ENCODE measurements at regions not wholly inside any gene's neighbourhood (a gene's known extent, or its start where the extent isn't known, plus 50 kb on each side); places are given as distances from the start of the nearest gene placed in this dataset.

DNA sequence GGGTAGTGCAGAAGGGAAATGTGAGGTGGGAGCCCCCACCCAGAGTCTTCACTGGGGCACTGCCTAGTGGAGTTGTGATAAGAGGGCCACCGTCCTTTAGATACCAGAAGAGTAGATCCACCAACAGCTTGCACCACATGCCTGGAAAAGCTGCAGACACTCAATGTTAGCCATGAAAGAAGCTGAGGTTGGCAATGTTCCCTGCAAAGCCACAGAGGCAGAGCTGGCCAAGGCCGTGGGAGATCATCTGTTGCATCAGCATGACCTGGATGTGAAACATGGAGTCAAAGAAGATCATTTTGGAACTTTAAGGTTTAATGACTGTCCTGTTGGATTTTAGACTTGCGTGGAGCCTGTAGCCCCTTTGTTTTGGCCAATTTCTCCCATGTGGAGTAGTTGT, 468.4 kb upstream of the FOXG1 start:
- Histone ChIP-seq H3K4me1 (ENCODE audit: control insufficient read depth, extremely low read depth, insufficient read depth, low read length) (no peaks in the 10 kb centered on the region), H4K20me1 (ENCODE audit: control insufficient read depth, extremely low read depth, insufficient read depth, low read length) (no peaks in the 10 kb centered on the region), H3K9me1 (ENCODE audit: control insufficient read depth, extremely low read depth, insufficient read depth, low read length) (no peaks in the 10 kb centered on the region), H3K9ac (ENCODE audit: control insufficient read depth, extremely low read depth, insufficient read depth, low read length) (no peak overlapping the region), H3K4me2 (ENCODE audit: control insufficient read depth, extremely low read depth, insufficient read depth, low read depth, low read length) (no peak overlapping the region), H3K9me3 (ENCODE audit: control insufficient read depth, low read depth, low read length) (peaks cover 3% of the 10 kb centered on the region), H3K4me3 (ENCODE audit: control insufficient read depth in 2 of 3, extremely low read depth in 1 of 3, insufficient read depth in 2 of 3, low read depth in 1 of 3, low read length in 3 of 3) (no peak overlapping the region), H2AFZ (ENCODE audit: control insufficient read depth, low read length) (no peak overlapping the region), H3K36me3 (ENCODE audit: control insufficient read depth in 2 of 2, extremely low read depth in 1 of 2, insufficient read depth in 2 of 2, low read length in 2 of 2) (no peaks in the 10 kb centered on the region), H3K79me2 (ENCODE audit: control insufficient read depth, insufficient read depth, low read length) (no peaks in the 10 kb centered on the region), H3K27me3 (ENCODE audit: control insufficient read depth, extremely low read depth, insufficient read depth, low read length) (no peaks in the 10 kb centered on the region), H3K27ac (ENCODE audit: control insufficient read depth, insufficient read depth, low read length) (no peak overlapping the region)
- FAIRE-seq, result no peak
- dilution Hi-C loops (cut with MboI; ENCODE audit: extremely low pct_ligation_motif_present, low sequenced_read_pairs), result no loop called here
- no peak for TF ChIP-seq EZH2 (IDR thresholded peaks at IDR 0.05; ENCODE audit: low read length)
- TF ChIP-seq, protein P1, sequence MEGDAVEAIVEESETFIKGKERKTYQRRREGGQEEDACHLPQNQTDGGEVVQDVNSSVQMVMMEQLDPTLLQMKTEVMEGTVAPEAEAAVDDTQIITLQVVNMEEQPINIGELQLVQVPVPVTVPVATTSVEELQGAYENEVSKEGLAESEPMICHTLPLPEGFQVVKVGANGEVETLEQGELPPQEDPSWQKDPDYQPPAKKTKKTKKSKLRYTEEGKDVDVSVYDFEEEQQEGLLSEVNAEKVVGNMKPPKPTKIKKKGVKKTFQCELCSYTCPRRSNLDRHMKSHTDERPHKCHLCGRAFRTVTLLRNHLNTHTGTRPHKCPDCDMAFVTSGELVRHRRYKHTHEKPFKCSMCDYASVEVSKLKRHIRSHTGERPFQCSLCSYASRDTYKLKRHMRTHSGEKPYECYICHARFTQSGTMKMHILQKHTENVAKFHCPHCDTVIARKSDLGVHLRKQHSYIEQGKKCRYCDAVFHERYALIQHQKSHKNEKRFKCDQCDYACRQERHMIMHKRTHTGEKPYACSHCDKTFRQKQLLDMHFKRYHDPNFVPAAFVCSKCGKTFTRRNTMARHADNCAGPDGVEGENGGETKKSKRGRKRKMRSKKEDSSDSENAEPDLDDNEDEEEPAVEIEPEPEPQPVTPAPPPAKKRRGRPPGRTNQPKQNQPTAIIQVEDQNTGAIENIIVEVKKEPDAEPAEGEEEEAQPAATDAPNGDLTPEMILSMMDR (optimal IDR thresholded peaks at IDR 0.05 in 1 of 3, IDR thresholded peaks at IDR 0.05 in 1 of 3, conservative IDR thresholded peaks at IDR 0.05 in 1 of 3; ENCODE audit: extremely low read depth in 1 of 3, insufficient read depth in 2 of 3, low read length in 3 of 3), result no peak
- DNase-seq (ENCODE audit: low read depth, low spot score), result no peak

DNA sequence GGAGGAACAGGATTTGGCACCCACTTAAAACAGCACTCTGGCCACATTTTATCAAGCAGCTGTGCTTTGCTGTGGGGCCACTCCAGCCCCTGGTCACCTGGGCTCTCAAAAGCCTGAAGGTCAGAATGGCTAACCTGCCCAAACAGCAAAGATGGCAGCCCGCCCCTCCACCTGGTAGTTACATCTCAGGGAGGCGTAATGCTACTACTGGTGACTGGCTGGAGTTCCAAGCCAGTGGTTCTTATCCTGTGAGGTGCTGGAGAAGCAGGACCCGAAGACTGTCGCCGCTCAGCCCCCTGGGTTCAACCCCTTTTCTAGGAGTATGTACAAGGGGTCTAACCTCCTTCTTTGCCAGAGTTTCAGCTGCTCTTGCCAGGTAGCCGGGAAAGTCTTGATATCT, 467.4 kb upstream of the FOXG1 start:
- dilution Hi-C loops (cut with MboI; ENCODE audit: extremely low pct_ligation_motif_present, low sequenced_read_pairs), result no loop called here
- no peak overlapping the region for H3K27ac ChIP-seq (ENCODE audit: control insufficient read depth, insufficient read depth, low read length)

More for the DNA sequence above, 467.4 kb upstream of the FOXG1 start:
- H3K4me2 ChIP-seq (ENCODE audit: control insufficient read depth, extremely low read depth, insufficient read depth, low read depth, low read length), result no peak overlapping the region
- no peak overlapping the region for H3K9ac ChIP-seq (ENCODE audit: control insufficient read depth, extremely low read depth, insufficient read depth, low read length)
- no peaks in the 10 kb centered on the region for H3K27me3 ChIP-seq (ENCODE audit: control insufficient read depth, extremely low read depth, insufficient read depth, low read length)
- no peaks in the 10 kb centered on the region for H4K20me1 ChIP-seq (ENCODE audit: control insufficient read depth, extremely low read depth, insufficient read depth, low read length)
- no peaks in the 10 kb centered on the region for H3K4me1 ChIP-seq (ENCODE audit: control insufficient read depth, extremely low read depth, insufficient read depth, low read length)
- H3K79me2 ChIP-seq (ENCODE audit: control insufficient read depth, insufficient read depth, low read length), result no peaks in the 10 kb centered on the region
- no peak overlapping the region for H3K4me3 ChIP-seq (ENCODE audit: control insufficient read depth in 2 of 3, extremely low read depth in 1 of 3, insufficient read depth in 2 of 3, low read depth in 1 of 3, low read length in 3 of 3)
- TF ChIP-seq EZH2 (IDR thresholded peaks at IDR 0.05; ENCODE audit: low read length), result no peak
- TF ChIP-seq, protein P1 (optimal IDR thresholded peaks at IDR 0.05 in 1 of 3, IDR thresholded peaks at IDR 0.05 in 1 of 3, conservative IDR thresholded peaks at IDR 0.05 in 1 of 3; ENCODE audit: extremely low read depth in 1 of 3, insufficient read depth in 2 of 3, low read length in 3 of 3), result no peak
- peaks cover 3% of the 10 kb centered on the region for H3K9me3 ChIP-seq (ENCODE audit: control insufficient read depth, low read depth, low read length)
- FAIRE-seq, result no peak
- H2AFZ ChIP-seq (ENCODE audit: control insufficient read depth, low read length), result no peak overlapping the region
- no peak for DNase-seq (ENCODE audit: low read depth, low spot score)
- no peaks in the 10 kb centered on the region for H3K36me3 ChIP-seq (ENCODE audit: control insufficient read depth in 2 of 2, extremely low read depth in 1 of 2, insufficient read depth in 2 of 2, low read length in 2 of 2)
- no peaks in the 10 kb centered on the region for H3K9me1 ChIP-seq (ENCODE audit: control insufficient read depth, extremely low read depth, insufficient read depth, low read length)

All from keratinocyte (primary cell).